Stimulated activated CD4-positive, alpha-beta T cell treated with anti-CD3 and anti-CD28 coated beads, Interleukin-1b, Interleukin-23, amount 100 ng/mL, for 4 hours (primary cell): ENCODE measurements at regions not wholly inside any gene's neighbourhood (a gene's known extent, or its start where the extent isn't known, plus 50 kb on each side); places are given as distances from the start of the nearest gene placed in this dataset.
A peak's percentile ranks its signal among the peaks of the same experiment; 100 is the strongest.

Experiments
- DNase-seq, 2 donors: peaks; one replicate each; pipeline ENCODE4 v3.0.0-alpha.2; 2020; ENCODE audit warnings: low read depth in 2 of 2

GRCh38 chr12:69129564-69129963 is 109.8 kb upstream of the CPSF6 start:
- DNase-seq = no peak

GRCh38 chr12:69130064-69130463 is 109.3 kb upstream of the CPSF6 start:
- no peak for DNase-seq

GRCh38 chr12:69131077-69131476 is 108.3 kb upstream of the CPSF6 start:
- DNase-seq = no peak

- no peak for DNase-seq
Observed at GRCh38 chr12:69136931-69137613, 102.3 kb upstream of the CPSF6 start.

GRCh38 chr12:69141074-69141473 is 98.3 kb upstream of the CPSF6 start:
- DNase-seq = no peak

- DNase-seq = no peak
Observed at GRCh38 chr12:69149270-69149669, 90.1 kb upstream of the CPSF6 start.

- DNase-seq = no peak
Observed at GRCh38 chr12:69150083-69150795, 89.1 kb upstream of the CPSF6 start.

GRCh38 chr12:69150796-69151127 is 88.6 kb upstream of the CPSF6 start:
- no peak for DNase-seq

- DNase-seq = no peak
Observed at GRCh38 chr12:69151254-69151764, 88.1 kb upstream of the CPSF6 start.

GRCh38 chr12:69154585-69155363 is 84.6 kb upstream of the CPSF6 start:
- peak; percentile 66 to 74 for DNase-seq

- peak; percentile 89 to 93 for DNase-seq
Observed at GRCh38 chr12:69157023-69157655, 82.2 kb upstream of the CPSF6 start.

GRCh38 chr12:69161829-69162228 is 77.5 kb upstream of the CPSF6 start:
- peak; percentile 8 to 9 for DNase-seq

GRCh38 chr12:69163681-69164362 is 75.5 kb upstream of the CPSF6 start:
- no peak for DNase-seq

- no peak for DNase-seq
Observed at GRCh38 chr12:69167648-69168165, 71.7 kb upstream of the CPSF6 start.

GRCh38 chr12:69168363-69168762 is 71.0 kb upstream of the CPSF6 start:
- DNase-seq = no peak

GRCh38 chr12:69168828-69169227 is 70.5 kb upstream of the CPSF6 start:
- no peak for DNase-seq

GRCh38 chr12:69170293-69170692 is 69.1 kb upstream of the CPSF6 start:
- DNase-seq = no peak

GRCh38 chr12:69171881-69172280 is 67.5 kb upstream of the CPSF6 start:
- no peak for DNase-seq

GRCh38 chr12:69172491-69172890 is 66.9 kb upstream of the CPSF6 start:
- no peak for DNase-seq

- no peak for DNase-seq
Observed at GRCh38 chr12:69173368-69173767, 66.0 kb upstream of the CPSF6 start.

- DNase-seq = no peak
Observed at GRCh38 chr12:69179786-69180185, 59.6 kb upstream of the CPSF6 start.
